HG03280 (cell line): ENCODE measurements at regions not wholly inside any gene's neighbourhood (a gene's known extent, or its start where the extent isn't known, plus 50 kb on each side); places are given as distances from the start of the nearest gene placed in this dataset.
"Not testable (repeated sequence)": the region's sequence is repeated elsewhere in the genome, so short reads cannot be mapped to it uniquely, and the experiment has no call there.

Source experiments
- ATAC-seq: cut with Tn5 transposase; IDR thresholded peaks from one replicate; pipeline ENCODE4 v1.9.1; 2021; ENCODE audit warnings: mild to moderate bottlenecking, moderate library complexity; ENCODE audit not compliant: unreplicated experiment

DNA sequence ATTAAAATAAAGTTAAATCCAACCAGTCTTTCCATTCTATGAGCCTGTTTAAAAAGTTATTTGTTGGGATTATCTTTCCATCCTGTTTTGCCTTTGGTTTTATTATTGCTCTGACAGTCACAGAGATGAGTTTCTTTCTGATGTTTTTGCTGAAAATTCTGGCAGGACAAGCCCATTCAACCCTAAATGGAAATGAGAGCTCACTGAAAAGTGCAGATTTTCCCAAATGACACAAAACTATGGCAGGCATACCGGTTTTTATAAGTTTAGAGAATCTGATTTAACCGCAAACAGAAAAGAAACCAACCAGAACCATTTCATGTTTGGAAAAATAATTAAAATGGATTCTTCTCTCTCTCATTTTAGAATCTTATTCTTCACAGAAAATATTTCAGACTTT, 238.1 kb upstream of the SGO1 start:
- no peak for ATAC-seq

DNA sequence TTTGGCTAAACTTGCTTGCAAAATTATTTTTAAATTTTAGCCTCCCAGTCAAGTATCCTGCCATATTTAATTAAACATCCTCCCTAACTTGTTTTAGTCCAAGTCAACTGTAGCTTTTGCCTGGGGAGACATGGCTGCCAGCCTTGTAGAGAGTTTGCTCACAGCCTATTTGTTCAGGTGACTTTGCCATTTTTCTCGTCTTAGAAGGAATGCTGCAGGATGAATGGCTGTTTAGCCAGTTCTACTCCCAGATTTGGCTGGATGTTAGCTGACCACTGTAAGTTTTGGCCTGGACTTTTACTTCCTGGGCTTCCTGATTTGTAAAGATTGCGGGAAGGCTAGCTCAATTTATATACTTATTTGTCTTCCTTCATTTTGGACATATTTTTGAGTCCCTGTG, 236.4 kb upstream of the SGO1 start:
- no peak for ATAC-seq

DNA sequence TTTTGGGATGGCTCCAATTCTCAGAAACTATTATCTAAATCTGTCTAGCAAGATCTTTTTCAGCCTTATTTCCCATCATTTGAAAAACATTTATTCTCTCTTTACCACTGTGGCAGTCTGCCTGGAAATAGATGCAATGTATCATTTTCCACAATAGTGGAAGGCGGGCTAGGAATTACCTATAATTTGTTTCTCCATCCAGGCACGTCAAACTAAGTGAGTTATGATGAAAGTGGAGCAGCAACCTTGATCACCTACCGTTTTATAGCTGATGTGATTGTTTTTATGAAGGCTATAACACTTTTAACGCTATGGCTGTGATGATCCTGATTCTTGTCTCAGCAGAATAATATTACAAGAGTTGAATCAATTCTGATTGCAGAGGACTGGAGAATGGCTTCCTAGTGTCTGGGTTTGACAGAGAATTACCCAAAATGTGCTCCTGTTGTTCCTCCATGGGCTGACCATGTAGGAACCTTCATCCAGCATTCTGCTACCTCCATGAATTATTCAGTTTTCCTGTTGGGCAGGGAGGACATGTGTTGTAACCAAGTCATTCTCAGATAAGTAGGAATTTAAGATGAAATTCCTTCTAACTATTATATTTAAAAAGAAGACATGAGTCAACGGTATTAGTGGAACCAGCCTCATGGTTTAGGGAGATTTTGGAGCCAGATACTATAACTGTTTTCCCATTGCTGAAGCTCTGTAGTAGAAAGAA, 231.5 kb upstream of the SGO1 start:
- ATAC-seq, result no peak

DNA sequence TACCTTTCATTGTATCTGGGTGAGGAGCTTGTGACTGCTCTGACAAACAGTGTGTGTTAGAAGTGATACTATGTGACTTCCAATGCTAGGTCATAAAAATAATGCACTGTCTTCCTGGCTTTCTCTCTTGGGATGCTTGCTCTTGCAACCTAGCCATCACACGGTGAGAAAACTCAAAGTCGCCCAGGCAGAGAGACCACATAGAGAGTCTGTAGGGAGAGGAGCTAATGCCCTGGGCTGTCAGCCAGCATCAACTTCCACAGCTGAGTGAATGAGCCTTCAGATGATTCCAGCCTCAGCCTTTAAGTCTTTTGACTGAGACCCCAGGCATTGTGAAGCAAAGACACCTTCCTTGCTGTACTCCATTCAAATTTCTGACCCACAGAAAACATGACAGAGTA, 220.6 kb upstream of the SGO1 start:
- no peak for ATAC-seq

DNA sequence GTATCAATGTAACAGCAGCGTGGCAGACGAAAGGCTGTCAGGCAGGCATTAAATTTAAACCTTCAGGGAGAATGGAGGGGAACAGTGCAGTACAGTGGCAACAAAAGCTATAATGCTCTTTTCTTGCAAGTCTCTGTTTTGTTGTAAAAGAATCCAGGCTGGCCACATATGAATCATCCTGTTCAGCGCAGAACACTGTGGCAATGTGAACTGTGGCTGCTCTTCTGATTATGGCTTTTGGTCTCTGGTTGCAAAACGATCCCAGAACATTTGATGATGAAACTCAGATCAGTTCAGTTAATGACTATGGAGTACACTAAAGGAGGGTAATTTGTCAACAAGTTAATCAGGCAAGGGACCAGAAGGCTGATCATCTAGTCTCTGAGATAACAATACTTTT, 219.7 kb upstream of the SGO1 start:
- ATAC-seq, result no peak

DNA sequence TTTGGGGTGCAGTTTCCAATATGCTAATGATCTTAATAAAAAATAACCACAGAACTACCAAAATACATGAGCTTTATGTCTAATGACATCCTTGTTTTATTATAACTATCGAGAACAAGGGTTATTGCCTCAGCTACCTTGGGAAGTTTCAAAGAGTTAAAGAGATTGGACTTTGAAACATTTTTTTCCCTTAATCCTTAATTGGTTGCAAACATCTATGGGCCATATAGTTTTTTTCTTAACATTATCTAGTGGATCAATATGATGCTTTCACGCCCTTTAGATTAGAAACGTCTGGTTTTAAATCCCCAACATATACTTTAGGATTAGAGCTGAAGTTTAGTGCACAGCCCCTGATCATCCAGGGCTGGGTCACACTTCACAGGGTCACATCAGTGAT, 219.2 kb upstream of the SGO1 start:
- no peak for ATAC-seq

DNA sequence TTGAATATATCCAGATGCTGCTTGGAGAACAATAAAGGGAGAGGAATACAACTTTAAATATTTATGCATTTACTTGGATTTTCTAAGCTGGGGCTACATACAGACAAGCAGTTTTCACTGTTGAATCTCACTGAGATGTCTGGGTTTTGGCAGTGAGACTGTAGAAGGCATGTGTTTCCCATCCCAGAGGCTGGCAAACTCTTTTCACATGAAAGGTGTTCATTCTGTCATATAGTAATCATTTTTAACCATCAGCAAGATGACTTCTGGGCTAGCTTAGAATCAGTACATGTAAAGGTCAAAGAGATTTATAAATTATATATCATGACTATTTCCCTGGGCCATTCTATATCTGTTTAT, 218.7 kb upstream of the SGO1 start:
- no peak for ATAC-seq

DNA sequence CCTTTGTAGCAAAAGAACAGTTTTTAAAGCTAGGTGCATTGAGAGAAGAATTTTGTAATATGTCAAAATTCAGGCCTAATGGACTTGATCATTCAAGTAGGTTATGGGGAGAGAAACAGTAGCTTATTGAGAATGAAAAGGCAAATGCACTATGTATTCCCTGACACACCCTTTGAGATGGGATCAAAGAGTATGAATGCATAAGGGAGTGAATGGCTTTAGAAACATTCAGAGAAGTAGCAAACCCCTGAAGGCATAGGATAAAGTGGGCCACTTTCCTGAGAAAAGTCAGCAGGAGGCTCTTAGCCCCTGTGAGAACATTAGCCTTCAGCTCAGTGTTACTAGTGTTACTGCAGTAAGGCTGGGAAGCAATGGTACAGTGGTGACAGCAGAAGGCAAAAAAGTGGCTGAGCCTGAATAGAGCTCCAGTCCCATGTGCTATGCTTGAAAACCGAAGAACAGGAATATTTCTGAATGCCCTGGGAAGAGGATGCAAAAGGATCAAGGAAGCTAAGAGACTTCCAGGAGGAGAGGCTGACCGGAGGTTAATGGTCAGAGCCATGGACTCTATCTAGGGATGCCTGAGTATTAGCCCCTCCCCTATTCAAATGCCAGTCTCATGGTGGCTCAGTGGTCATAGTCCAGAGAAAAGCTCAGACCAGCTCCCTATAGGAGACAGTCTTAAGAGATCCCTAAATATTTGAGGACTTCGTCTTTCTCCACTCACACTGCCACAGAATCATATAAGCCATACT, 218.2 kb upstream of the SGO1 start:
- ATAC-seq, result no peak

DNA sequence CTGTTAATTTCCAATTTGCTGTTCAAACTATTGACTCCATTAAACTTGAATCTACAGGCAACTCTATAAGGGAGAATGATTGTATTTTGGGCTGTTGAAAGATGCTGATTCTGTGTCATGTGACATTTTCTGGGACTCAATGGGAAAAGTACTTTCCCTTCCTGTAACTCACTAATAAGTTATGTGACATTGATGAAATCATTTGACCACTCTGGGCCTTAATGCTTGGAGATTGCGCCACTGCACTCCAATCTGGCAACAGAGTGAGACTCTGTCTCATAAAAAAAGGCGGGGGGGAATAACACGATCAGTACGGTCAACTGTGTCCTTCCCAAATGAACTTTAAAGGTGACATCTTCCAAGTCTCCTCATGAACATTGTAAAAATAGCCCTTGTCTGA, 215.2 kb upstream of the SGO1 start:
- no peak for ATAC-seq

DNA sequence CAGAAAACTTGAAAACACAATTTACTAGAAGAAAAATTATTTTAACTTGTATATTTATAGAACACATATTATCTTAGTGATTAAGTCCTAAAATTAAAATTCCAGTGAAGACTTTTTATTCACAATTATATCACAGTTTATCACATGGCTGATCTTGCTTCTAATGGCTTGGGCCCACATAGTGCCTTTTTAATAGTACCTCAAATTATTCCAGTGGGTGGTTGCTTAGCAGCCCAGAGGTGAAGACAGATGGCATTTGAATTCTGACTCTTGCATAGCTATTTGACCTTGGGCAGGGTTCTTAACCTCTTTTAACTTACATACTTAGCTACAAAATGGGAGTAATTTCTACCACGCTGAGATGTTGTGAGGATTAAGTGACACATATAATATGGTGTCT, 214.7 kb upstream of the SGO1 start:
- no peak for ATAC-seq

DNA sequence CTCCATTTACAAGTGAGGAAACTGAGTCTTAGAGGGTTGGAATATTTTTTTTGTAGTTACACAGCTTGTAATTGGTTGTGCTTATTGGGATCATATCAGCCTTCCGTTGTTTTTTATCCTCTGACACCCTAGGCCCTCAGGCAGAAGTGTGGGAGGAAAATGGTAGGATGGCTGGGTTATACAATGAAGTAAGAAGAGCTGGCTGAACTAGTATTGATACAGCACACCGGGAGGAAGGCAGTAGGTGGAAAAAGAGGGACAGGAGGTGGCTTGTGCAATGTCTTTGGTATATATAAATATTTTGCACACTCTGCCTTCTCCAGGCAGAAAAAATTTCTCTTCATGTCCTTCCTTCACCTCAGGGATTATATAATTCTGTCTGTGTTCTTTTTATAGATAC, 214.3 kb upstream of the SGO1 start:
- no peak for ATAC-seq

DNA sequence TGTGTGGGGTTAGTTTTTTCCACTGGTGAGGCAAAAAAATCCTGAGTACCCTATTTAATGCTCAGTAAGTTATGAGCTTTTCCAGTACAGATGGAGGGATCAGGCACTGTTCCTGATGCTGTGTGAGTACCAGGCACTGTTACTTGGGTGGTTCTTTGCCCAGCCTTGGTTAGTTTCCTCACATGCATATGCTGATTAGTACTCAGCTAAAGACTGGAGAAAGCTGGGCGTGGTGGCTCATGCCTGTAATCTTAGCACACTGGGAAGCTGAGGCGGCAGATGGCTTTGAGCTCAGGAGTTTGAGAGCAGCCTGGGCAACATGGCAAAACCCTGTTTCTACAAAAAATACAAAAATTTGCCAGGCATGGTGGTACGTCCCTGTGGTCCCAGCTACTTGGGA, 210.3 kb upstream of the SGO1 start:
- ATAC-seq, result no peak

DNA sequence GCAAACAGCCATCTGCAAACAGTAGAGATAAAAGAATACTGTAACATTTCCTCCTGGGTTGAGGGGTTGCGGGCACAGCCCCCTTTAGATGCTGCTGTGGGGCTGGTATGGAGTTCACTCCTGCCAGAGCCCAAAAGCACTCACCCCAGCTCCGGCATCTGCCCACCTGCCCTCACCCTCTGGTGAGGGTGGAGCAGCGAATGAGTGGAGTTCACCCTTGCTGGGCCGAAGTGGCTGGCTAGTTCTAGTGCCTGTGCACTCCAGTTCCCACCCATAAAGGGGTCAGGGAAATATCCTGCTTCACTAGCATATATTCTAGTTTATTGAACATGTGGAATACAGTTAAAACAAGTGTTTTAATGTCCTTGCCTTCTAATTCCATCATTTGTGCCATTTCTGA, 209.7 kb upstream of the SGO1 start:
- no peak for ATAC-seq

DNA sequence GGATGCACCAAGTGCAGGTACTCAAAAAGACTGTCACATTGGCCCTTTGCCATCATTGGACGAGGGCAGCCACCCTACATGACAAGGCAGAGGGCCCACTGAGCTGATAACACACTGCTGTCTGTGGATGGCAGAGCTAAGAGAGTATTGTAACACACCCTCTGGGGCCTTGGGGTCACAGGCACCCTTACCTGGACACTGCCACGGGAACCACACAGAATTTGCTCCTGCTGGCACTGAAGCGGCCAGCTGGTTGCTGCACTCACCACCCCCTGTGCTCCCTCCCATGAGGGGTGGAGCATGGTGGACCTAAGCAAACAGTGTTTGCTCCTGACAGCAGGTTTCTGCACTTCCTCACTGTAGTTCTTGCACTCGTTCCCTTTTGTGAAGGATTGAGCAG, 208.2 kb upstream of the SGO1 start:
- no peak for ATAC-seq

DNA sequence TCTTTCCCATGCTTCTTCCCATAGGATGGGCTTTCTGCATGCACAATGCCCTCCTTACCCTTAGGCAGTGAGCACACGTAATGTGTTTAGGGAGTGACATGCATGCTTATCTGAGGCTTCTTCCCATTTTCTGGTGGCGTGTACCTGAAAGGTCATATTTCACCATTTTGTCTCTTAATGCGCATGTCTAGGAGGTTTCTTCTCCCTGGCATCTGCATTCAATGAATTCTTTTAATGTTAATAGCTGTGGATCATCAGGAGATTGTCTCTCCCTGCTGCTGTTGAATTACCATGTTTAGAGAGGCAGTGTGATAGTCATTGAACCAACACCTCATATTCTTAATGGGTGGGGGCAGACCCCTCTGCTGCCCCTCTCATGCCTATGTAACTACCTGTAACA, 205.6 kb upstream of the SGO1 start:
- ATAC-seq, result no peak

DNA sequence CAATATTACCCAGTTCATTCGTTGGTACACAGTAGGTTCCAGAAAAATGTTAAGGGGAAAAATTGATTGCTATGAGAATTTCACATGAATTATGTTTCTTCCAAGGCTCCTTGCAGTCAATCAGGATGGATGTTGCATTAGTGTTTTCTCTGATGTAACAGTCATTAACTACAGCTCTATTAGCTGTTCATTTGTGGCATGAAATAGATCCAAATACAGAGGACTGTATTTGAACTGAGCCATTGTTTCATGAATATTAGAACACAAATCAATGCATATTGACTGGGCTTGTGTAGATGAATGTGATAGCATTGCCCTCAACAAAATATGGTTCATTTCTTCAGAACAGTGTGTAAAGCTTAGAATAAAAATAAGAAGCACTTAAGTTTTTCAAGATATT, 203.0 kb upstream of the SGO1 start:
- ATAC-seq, result no peak

DNA sequence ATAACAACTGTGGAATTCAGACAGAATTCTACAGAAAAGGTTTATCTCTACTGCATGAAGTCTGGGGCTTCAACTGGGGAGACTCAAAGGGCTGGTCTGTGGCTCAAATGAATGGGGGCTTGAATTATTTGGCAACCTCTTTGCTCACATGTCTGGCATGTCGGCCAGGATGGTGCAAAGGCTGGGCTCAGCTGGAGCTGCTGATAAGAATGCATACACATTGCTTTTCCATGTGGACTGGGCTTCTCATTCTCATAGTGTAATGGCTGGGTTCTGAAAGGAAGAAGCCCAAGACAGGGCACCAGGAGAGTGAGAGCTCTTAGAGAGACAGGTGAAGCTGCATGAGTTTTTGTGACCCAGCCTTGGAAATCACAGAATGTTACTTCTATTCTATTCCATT, 194.3 kb upstream of the SGO1 start:
- ATAC-seq, result no peak

DNA sequence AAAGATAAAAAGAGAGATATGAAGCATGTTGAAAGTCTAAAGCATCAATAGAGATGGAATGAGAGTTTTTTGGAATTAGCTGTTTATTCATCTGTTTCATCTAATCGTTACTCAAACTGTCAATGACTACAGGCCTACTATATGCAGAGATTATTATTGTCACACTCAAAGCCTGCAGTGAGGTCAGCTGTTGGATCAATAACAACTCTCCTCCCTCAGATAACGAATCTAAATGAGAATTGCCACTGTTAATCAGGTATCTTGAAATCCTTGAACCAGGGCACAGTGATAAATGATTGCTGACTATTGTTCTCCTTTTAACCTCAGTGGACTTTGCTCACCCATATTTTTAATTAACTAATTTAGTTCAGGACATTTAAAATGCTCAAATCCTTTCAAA, 192.3 kb upstream of the SGO1 start:
- no peak for ATAC-seq

DNA sequence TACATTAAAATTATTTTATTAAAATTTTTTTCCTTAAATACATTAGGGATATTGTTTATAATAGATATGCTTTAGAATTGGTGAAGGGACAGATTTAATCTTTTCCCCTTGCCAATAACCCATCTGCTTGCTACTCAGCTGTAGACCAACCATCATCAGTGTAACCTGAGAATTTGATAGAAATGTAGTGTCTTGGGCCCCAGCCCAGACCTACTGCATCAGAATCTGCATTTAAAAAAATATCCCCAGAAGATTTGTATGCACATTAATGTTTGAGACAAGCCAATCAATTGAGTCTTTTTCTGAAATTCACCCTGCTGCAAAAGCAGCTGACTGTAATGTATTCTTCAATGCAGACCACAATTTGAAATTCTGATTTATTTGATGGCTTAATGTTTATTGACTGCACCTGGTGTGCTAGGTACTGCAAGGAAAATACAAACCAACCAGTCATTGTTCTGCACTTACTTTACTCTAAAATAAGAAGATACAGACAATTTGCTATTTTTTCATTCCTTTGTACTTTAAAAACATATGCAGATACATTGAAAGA, 190.7 kb upstream of the SGO1 start:
- ATAC-seq, result no peak

DNA sequence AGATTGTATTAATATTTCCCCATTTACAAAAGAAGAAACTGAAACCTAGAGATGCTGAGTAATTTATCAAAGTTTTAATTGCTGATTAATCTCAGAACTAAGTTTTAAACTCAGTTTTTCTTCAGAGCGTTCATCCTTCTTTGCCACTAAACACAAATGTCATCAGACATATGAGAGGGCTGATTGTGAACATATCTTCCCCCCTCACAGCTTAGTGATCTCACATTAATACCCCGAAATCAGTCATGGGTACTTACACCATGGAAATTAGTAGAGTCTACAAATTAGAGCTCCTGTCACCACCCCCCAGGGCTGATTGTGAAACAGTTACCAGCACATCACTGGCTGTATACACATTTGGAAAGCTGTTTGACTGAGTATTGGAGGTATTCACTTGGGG, 189.3 kb upstream of the SGO1 start:
- ATAC-seq, result no peak

DNA sequence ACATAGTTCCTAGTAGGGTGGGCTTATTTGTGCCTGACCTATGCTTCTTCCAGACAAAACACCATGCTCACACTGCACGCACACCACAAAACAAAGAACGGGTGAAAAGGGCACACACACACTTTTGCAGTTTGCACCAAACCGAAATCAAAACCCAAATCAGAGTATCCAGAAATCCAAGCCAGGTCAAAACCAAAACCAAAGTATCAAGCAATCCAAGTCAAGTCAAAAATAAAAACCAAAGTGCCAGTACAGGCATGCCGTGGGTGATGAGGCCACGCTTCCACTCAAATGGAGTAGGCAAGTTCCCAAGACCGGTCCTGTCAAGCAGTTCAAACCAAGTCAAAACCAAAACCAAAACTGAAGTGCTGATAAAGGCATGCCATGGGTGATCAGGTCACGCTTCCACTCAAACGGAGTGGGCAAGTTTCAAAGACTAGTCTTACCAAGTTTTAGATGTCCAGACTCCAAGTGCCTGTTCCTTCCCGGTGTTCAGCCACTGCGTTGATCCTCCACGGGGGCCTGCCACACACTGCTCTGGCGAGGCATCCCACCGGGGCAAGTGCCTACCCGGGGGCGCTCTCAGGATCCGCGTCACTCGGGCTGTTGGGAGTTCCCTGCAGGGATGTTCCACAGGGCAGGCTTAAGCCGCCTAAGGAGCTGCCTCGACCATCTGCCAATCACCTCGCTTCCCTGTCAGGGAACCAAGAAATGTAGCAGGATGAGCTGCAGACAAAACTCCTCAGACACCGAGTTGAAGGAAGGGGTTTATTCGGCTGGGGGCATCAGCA, 184.5 kb upstream of the SGO1 start:
- not testable (repeated sequence) for ATAC-seq

DNA sequence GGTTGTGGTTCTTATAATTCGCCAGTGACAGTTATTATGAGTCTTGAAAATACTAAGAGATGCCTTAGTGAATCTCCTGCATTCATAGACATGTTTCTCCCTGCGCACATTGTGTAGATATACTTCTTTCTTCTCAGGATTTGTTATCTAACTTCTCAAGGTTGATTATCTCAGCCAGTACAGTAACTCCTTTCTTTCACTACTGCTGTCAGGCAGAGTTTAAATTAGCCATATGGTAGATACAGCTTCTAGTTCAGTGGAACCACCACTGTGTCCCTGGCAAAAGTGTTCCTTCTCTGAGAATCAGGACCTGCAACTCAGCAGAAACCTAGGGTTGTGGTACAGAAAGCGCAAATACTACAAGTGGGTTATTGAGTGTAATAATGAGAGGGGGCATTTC, 175.0 kb upstream of the SGO1 start:
- no peak for ATAC-seq
